ENCODE measurements at regions not wholly inside any gene's neighbourhood (a gene's known extent, or its start where the extent isn't known, plus 50 kb on each side); places are given as distances from the start of the nearest gene placed in this dataset.

- DNase-seq (ENCODE audit: low read depth), result no peak
- Histone ChIP-seq H3K4me1 (ENCODE audit: insufficient read depth, low read length) (no peaks in the 10 kb centered on the region), H3K9me3 (ENCODE audit: insufficient read depth, low read depth, low read length) (no peaks in the 10 kb centered on the region), H3K36me3 (ENCODE audit: insufficient read depth, low read length) (no peaks in the 10 kb centered on the region), H4K20me1 (ENCODE audit: insufficient read depth, low read length) (no peaks in the 10 kb centered on the region), H3K4me3 (ENCODE audit: insufficient read depth, low read depth, low read length) (no peak overlapping the region), H3K79me2 (ENCODE audit: insufficient read depth, low read length) (no peaks in the 10 kb centered on the region), H3K27me3 (ENCODE audit: insufficient read depth, low read length) (no peaks in the 10 kb centered on the region), H2AFZ (ENCODE audit: low read depth, low read length) (no peak overlapping the region), H3K9ac (ENCODE audit: low read length) (no peak overlapping the region), H3K4me2 (ENCODE audit: low read length) (no peak overlapping the region), H3K27ac (ENCODE audit: low read depth, low read length) (no peak overlapping the region)
- no peak for TF ChIP-seq CTCF (IDR thresholded peaks at IDR 0.05; ENCODE audit: insufficient read depth, low read depth, low read length)
- TF ChIP-seq EZH2 (IDR thresholded peaks at IDR 0.05; ENCODE audit: insufficient read depth, low read length), result no peak
- H3K27me3 Mint-ChIP-seq (ENCODE audit: low read depth, unreplicated experiment), result peaks cover 25% of the 10 kb centered on the region
- H3K4me1 Mint-ChIP-seq (ENCODE audit: low read depth, unreplicated experiment), result peaks cover under 1% of the 10 kb centered on the region
- H3K36me3 Mint-ChIP-seq (ENCODE audit: low read depth, unreplicated experiment), result no peaks in the 10 kb centered on the region
- no peak for FAIRE-seq
- no peak overlapping the region for H3K4me3 Mint-ChIP-seq (ENCODE audit: unreplicated experiment)
- no peak overlapping the region for H3K27ac Mint-ChIP-seq (ENCODE audit: unreplicated experiment)
- H3K9me3 Mint-ChIP-seq (ENCODE audit: unreplicated experiment), result no peaks in the 10 kb centered on the region
Measured at GRCh38 chr20:24257171-24257570, 212.3 kb upstream of the SYNDIG1 start.

DNA sequence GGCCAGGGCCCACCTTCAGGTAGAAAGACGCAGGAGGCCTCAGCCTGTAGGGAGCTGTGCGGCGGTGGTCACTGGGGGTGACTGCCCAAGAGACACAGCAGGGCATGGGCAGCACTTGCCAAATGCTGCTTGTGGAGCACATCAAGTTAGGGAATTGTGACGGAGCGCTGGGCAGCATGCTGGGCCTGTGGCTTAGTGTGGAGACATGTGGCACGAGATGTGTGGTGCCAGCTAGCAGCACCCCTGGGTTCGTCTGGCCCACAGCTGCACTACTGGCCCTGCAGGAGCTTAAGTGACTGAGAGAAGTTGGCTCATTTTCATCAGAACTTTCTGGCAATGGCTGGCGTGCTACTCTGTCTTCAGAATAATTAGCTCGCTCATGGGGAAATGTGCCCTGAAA is 213.1 kb upstream of the SYNDIG1 start:
- no peaks in the 10 kb centered on the region for H3K4me1 Mint-ChIP-seq (ENCODE audit: low read depth, unreplicated experiment)
- no peak overlapping the region for H3K4me3 Mint-ChIP-seq (ENCODE audit: unreplicated experiment)
- Histone ChIP-seq H3K27me3 (ENCODE audit: insufficient read depth, low read length) (no peaks in the 10 kb centered on the region), H3K4me1 (ENCODE audit: insufficient read depth, low read length) (no peaks in the 10 kb centered on the region), H3K4me2 (ENCODE audit: low read length) (no peak overlapping the region), H3K9me3 (ENCODE audit: insufficient read depth, low read depth, low read length) (no peaks in the 10 kb centered on the region), H4K20me1 (ENCODE audit: insufficient read depth, low read length) (no peaks in the 10 kb centered on the region), H3K36me3 (ENCODE audit: insufficient read depth, low read length) (no peaks in the 10 kb centered on the region), H3K9ac (ENCODE audit: low read length) (no peak overlapping the region), H2AFZ (ENCODE audit: low read depth, low read length) (no peak overlapping the region), H3K79me2 (ENCODE audit: insufficient read depth, low read length) (no peaks in the 10 kb centered on the region), H3K4me3 (ENCODE audit: insufficient read depth, low read depth, low read length) (no peak overlapping the region), H3K27ac (ENCODE audit: low read depth, low read length) (no peak overlapping the region)
- H3K27me3 Mint-ChIP-seq (ENCODE audit: low read depth, unreplicated experiment), result peaks cover 25% of the 10 kb centered on the region
- TF ChIP-seq EZH2 (IDR thresholded peaks at IDR 0.05; ENCODE audit: insufficient read depth, low read length) (no peak), CTCF (IDR thresholded peaks at IDR 0.05; ENCODE audit: insufficient read depth, low read depth, low read length) (no peak)
- FAIRE-seq (no peak), DNase-seq (ENCODE audit: low read depth) (no peak)
- H3K36me3 Mint-ChIP-seq (ENCODE audit: low read depth, unreplicated experiment), result no peaks in the 10 kb centered on the region
- no peak overlapping the region for H3K27ac Mint-ChIP-seq (ENCODE audit: unreplicated experiment)
- no peaks in the 10 kb centered on the region for H3K9me3 Mint-ChIP-seq (ENCODE audit: unreplicated experiment)

DNA sequence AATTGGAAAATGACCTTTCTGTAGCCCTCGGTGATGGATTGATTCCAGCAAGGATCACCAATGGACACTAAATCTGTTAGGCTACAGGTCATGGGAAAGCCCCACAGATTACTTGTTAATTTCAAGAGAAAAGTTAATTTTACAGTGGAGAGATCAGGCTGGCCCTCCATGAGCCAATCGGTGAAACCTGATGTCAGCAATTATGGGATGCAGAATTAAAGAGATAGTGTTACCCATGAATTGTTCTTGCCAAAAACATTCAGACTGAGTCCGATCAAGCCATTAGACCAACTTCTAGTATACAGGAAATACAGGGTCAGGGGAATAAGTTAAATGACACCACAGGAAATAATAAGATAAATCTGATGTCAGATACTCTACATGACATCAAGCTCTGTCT is 214.9 kb upstream of the SYNDIG1 start:
- Mint-ChIP-seq H3K4me3 (ENCODE audit: unreplicated experiment) (no peak overlapping the region), H3K9me3 (ENCODE audit: unreplicated experiment) (no peaks in the 10 kb centered on the region), H3K36me3 (ENCODE audit: low read depth, unreplicated experiment) (no peaks in the 10 kb centered on the region), H3K4me1 (ENCODE audit: low read depth, unreplicated experiment) (no peaks in the 10 kb centered on the region), H3K27ac (ENCODE audit: unreplicated experiment) (no peak overlapping the region), H3K27me3 (ENCODE audit: low read depth, unreplicated experiment) (peaks cover 14% of the 10 kb centered on the region)
- Histone ChIP-seq H3K4me3 (ENCODE audit: insufficient read depth, low read depth, low read length) (no peak overlapping the region), H3K4me2 (ENCODE audit: low read length) (no peak overlapping the region), H2AFZ (ENCODE audit: low read depth, low read length) (no peak overlapping the region), H3K9me3 (ENCODE audit: insufficient read depth, low read depth, low read length) (no peaks in the 10 kb centered on the region), H4K20me1 (ENCODE audit: insufficient read depth, low read length) (no peaks in the 10 kb centered on the region), H3K27ac (ENCODE audit: low read depth, low read length) (no peak overlapping the region), H3K36me3 (ENCODE audit: insufficient read depth, low read length) (no peaks in the 10 kb centered on the region), H3K4me1 (ENCODE audit: insufficient read depth, low read length) (no peaks in the 10 kb centered on the region), H3K27me3 (ENCODE audit: insufficient read depth, low read length) (no peaks in the 10 kb centered on the region), H3K9ac (ENCODE audit: low read length) (no peak overlapping the region), H3K79me2 (ENCODE audit: insufficient read depth, low read length) (no peaks in the 10 kb centered on the region)
- no peak for DNase-seq (ENCODE audit: low read depth)
- TF ChIP-seq EZH2 (IDR thresholded peaks at IDR 0.05; ENCODE audit: insufficient read depth, low read length), result no peak
- no peak for TF ChIP-seq CTCF (IDR thresholded peaks at IDR 0.05; ENCODE audit: insufficient read depth, low read depth, low read length)
- no peak for FAIRE-seq
